ENCODE measurements at regions not wholly inside any gene's neighbourhood (a gene's known extent, or its start where the extent isn't known, plus 50 kb on each side); places are given as distances from the start of the nearest gene placed in this dataset.

GRCh38 chr16:85550422-85550864 lies 62.7 kb upstream of the GSE1 start:
- TF ChIP-seq, protein P1, sequence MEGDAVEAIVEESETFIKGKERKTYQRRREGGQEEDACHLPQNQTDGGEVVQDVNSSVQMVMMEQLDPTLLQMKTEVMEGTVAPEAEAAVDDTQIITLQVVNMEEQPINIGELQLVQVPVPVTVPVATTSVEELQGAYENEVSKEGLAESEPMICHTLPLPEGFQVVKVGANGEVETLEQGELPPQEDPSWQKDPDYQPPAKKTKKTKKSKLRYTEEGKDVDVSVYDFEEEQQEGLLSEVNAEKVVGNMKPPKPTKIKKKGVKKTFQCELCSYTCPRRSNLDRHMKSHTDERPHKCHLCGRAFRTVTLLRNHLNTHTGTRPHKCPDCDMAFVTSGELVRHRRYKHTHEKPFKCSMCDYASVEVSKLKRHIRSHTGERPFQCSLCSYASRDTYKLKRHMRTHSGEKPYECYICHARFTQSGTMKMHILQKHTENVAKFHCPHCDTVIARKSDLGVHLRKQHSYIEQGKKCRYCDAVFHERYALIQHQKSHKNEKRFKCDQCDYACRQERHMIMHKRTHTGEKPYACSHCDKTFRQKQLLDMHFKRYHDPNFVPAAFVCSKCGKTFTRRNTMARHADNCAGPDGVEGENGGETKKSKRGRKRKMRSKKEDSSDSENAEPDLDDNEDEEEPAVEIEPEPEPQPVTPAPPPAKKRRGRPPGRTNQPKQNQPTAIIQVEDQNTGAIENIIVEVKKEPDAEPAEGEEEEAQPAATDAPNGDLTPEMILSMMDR (IDR thresholded peaks at IDR 0.05) = no peak; the same call in 1 of the 2 replicates
- TF ChIP-seq, protein P2, sequence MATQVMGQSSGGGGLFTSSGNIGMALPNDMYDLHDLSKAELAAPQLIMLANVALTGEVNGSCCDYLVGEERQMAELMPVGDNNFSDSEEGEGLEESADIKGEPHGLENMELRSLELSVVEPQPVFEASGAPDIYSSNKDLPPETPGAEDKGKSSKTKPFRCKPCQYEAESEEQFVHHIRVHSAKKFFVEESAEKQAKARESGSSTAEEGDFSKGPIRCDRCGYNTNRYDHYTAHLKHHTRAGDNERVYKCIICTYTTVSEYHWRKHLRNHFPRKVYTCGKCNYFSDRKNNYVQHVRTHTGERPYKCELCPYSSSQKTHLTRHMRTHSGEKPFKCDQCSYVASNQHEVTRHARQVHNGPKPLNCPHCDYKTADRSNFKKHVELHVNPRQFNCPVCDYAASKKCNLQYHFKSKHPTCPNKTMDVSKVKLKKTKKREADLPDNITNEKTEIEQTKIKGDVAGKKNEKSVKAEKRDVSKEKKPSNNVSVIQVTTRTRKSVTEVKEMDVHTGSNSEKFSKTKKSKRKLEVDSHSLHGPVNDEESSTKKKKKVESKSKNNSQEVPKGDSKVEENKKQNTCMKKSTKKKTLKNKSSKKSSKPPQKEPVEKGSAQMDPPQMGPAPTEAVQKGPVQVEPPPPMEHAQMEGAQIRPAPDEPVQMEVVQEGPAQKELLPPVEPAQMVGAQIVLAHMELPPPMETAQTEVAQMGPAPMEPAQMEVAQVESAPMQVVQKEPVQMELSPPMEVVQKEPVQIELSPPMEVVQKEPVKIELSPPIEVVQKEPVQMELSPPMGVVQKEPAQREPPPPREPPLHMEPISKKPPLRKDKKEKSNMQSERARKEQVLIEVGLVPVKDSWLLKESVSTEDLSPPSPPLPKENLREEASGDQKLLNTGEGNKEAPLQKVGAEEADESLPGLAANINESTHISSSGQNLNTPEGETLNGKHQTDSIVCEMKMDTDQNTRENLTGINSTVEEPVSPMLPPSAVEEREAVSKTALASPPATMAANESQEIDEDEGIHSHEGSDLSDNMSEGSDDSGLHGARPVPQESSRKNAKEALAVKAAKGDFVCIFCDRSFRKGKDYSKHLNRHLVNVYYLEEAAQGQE (IDR thresholded peaks at IDR 0.05; ENCODE audit: insufficient read depth in 1 of 2, low read depth in 2 of 2, low read length in 1 of 2) = no peak
- no peak for TF ChIP-seq POLR2AphosphoS5 (IDR thresholded peaks at IDR 0.05; ENCODE audit: low read depth, low read length)
- TF ChIP-seq TCF7L2 (IDR thresholded peaks at IDR 0.05; ENCODE audit: low read depth, low read length) = no peak
